GM19238 (cell line): ENCODE measurements at regions not wholly inside any gene's neighbourhood (a gene's known extent, or its start where the extent isn't known, plus 50 kb on each side); places are given as distances from the start of the nearest gene placed in this dataset.
A peak's percentile ranks its signal among the peaks of the same experiment; 100 is the strongest.
"Not testable (repeated sequence)": the region's sequence is repeated elsewhere in the genome, so short reads cannot be mapped to it uniquely, and the experiment has no call there.

ENCODE experiments used
- DNase-seq: peaks from one replicate; pipeline ENCODE4 v3.0.0; 2011; ENCODE audit warnings: low spot score; ENCODE audit not compliant: insufficient read length

DNA sequence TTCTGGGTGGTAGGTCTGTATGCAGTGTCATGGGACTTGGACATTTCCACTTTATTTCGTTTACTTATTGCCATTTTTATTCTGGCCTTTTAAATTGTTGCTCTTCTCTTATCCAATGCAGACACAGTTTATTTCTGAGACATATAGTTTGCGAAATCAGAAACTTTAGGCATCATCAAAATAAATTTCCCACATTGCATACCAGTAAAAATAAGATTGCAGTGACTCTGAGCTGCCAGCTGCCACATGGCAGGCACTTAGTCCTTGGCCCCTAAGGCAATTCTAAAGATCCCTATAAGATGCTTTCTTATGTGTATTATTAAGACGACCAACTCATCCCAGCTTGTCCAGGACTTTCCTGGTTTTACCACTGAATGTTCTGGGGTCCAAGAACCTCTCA lies 81.8 kb upstream of the ANKRD1 start:
- DNase-seq, result no peak

DNA sequence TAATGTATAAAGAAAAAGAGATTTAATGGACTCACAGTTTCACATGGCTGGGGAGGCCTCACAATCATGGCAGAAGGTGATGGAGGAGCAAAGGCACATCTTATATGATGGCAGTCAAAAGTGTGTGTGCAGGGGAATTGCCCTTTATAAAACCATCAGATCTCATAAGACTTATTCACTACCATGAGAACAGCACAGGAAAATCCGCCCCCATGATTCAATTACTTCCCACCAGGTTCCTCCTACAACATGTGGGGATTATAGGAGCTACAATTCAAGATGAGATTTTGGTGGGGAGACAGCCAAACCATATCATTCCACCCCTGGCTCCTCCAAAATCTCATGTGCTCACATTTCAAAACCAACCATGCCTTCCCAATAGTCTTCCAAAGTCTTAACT lies 82.5 kb upstream of the ANKRD1 start:
- not testable (repeated sequence) for DNase-seq

DNA sequence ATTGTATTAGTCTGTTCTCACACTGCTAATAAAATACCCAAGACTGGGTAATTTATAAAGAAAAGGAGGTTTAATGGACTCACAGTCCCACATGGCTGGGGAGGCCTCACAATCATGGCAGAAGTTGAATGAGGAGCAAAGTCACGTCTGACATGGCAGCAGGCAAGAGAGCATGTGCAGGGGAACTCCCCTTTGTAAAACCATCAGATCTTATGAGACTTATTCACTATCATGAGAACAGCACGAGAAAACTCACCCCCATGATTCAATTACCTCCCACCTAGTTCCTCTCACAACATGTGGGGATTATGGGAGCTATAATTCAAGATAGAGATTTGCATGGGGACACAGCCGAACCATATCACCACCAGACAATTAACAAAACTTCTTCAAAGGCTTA lies 84.4 kb upstream of the ANKRD1 start:
- not testable (repeated sequence) for DNase-seq

DNA sequence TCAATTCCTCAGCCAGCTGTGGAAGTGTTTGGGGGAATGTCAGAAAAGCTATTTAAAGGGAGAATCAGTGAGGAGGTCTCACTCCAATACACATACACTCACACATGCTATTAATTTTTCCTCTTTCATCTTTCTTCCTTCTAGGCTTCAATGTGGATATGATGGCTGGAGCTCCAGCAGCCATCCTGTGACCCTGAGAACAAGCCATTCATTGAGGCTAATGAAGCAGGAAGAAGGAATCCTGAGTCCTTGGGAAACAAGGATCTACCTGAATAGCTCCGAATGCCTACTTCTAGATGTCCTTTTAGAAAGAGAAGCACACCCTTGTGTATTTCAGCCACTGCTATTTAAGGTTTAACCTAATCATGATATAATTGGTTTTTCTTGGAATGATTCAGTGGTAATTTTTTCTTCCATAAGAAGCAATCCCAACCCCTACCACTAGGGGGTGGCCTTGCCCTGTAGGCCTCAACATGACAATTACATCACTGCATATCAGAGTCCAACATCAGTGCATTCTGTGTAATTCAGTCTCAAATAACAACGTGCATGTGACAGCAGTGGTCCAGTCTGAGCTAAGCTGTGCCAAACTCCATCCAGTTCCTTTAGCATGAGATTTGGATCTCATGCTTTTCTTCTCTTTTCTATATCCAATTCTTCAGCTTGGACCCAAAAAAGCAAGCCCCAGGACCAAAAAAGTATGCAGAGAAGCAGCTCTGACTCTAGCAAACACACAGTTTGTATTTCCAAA lies 85.3 kb upstream of the ANKRD1 start:
- DNase-seq, result no peak

DNA sequence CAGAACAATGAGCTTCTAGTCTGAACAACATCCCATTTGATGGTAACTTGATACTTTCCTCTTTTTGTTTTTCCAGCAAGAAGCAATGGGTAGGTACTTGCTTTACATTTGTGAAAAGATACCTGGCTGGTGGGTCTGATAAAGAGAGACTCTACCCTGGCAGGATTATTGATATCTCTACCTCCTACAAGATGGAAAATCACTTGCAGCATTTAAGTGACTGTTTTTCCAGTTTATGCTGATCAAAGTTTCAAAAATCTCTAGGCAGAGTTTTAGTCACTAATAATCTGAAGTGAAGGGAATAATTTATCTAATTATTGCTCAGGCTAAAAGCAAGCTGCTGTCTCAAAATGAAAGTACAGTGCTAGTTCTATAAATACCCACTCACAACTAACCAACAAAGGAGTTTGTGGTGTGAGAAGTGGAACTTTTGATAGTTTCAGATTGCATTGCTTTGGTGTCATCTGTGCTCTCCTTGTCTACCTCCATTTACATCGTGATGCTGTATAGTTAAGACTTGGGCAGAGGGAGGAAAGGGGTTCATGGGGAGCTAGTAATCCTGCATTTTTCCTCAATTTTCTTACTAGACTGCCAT lies 86.0 kb upstream of the ANKRD1 start:
- peak; percentile 23 for DNase-seq

DNA sequence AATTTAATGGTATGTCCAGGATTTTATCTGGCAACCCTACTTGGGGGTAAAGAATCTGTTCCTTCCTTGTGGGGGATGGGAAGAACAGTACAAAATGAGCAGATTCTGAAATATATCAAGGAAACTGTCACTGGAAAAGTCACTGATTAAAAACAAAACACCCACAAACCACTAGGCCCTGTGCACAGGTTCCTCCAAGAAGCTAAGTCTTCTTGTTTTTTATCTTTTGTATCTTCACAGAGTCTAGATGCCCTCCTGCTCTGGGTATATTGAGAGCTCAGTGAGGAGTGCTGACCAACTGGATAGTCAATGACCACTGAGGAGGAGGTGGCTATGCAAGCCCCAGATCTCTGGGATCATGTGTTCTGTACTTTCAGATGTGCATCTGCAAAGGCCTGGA lies 86.8 kb upstream of the ANKRD1 start:
- DNase-seq, result no peak

DNA sequence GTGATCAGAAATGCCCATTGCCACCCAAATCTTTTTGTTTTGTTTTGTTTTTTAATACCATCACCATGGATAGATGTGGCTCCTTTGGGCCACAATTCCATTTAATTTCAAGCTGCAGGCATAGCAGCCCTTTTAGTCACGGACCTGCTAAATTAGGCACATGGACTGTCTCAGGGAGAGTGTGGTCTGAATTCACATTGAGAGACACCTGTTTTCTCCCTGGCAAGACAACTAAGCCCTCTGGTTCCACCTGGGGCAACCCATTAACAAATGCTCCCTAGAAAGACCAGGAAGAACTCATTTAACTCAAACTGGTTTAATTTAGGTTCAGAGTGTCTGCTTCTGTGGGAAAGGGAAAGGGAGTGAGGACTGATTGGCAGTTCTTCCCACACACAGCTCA lies 88.2 kb upstream of the ANKRD1 start:
- no peak for DNase-seq

DNA sequence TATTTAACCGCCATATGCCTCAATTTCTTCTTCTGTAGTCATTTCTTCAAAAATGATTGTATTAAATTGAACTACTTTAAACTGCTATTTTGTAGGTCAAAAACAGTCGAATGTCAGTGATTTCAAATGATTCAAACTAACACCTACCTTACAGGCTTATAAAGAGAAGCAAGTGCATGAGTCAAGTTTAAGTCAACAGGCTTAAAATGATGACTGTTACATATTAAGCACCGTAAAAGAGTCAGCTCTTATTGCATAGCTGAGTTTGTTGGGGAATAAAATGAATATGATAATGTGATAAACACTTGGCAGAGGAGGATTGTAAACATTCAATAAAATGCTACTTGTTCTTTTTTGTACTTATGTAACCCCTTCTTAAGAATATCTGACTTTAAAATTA lies 90.1 kb upstream of the ANKRD1 start:
- DNase-seq, result no peak

DNA sequence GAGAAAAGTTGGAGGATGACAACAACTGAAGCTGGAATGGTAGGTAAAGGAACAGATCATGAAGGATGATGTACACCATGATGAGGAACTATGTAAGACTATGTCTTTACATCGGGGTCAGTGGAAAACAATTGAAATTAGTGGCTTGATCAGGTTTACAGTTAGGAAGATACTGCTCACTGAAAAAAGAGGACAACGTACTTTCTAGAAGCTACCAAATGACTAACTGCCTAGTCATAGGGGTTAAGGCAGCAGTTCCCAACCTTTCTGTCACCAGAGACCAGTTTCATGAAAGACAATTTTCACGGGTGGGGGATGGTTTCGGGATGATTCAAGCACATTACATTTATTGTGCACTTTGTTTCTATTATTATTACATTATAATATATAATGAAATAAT lies 91.6 kb upstream of the ANKRD1 start:
- no peak for DNase-seq

DNA sequence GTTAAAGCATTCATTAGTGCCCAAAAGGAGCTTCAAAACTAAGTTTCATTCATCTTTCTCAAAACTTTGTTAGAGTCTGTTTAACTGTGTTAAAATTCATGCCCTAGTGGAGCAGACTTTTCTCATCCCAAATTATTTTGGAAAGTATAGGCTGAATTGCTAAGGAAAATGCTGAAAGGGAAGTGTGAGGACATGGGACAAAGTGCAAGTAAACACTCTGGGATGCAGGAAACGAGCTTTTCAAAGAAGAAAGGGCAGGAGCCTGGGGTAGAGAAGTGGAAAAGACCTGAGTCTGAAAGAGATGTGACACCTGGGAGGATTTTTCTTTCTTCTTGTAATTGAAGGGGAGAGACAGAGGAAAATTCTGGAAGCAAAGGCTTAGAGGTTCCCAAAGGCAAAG lies 93.1 kb upstream of the ANKRD1 start:
- DNase-seq, result no peak

DNA sequence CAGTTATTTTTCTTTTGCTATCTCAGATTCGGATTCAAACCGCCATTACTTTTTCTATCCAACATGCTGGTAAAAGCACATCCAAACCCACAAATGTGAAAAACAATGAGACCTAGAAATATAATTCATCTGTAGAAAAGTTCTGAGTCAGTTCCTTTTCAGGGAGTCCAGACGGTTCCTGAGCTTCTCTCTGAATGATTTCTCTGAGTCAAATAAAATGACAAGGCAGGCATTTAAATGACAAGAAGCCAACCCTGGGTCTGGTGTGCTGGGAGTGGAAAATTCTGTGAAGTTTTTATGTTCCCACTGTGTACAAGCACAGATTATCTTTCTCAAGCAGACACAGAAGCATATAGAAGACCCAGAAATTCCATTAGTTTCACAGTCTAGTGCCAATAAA lies 96.3 kb upstream of the ANKRD1 start:
- no peak for DNase-seq

DNA sequence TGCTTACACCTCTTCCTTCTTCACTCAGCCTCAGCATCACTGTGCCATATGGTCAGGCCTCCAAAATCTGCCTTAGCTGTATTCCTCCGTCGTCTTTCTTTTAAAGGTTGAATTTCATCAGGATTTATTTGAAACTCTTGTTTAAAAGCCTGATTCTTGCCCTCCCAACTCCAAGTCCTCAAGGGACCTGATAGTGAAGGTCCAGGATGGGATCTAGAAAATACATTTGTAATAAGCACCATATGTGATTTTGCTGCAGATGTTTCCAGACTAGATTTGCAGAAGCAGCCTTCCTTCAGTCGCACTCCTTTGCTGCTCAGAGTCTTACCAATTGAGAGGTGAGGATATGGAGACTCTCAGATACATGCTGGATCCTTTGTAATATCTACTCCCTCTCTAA lies 101.0 kb upstream of the ANKRD1 start:
- no peak for DNase-seq

DNA sequence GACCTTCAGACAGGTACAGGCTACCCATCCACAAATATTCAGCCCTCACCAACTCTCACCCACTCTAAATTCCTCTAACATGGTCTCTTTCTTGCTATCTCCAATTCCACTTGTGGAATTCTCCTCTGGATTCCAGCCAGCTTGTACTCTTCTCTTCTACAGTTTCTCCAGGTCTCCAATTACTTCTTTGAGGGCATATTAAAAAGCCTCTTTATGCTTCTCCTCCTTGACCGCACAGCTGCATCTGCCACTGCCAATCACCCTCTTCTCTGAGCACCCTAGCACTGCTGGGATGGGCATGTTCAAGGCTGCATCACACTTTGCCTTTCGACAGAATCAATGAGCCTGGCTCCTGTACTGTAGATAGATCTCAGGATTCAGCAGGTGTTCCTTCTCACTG lies 101.5 kb upstream of the ANKRD1 start:
- no peak for DNase-seq

DNA sequence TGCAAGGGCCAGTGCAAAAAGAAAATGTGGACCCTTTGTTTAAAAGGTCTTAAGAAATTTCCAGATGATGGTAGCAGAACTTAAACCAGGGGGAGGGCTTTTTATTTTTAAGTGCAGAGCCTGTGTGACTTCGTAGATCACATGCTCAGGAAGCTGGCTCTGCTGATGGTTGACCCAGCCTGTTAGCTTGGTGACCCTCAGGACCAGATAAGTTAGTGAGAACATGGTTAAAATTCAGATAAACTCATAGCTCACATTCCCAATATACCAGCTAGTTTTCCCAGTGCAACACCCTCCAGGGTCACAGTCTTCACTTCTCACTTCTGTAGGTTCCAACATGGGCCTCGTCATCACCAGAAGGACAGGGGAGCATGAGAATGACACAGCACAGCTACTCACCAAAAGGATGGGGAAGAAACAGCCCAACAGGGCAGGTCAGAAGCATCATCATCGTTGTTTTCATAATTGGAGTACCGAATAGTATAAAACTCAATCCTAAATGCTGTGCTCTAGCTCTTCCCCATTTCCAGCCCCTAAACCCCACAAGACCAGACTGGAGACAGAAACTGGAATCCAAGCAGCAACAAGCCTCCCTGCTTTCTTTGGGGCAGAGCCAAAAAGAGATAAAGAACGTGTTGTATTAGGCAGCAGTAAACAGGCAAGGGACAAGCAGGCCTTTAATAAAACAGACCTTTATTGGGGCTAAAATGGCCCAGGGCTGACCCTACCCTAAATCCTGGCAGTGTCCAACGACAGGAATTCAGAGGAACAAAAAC lies 102.2 kb upstream of the ANKRD1 start:
- DNase-seq, result no peak

DNA sequence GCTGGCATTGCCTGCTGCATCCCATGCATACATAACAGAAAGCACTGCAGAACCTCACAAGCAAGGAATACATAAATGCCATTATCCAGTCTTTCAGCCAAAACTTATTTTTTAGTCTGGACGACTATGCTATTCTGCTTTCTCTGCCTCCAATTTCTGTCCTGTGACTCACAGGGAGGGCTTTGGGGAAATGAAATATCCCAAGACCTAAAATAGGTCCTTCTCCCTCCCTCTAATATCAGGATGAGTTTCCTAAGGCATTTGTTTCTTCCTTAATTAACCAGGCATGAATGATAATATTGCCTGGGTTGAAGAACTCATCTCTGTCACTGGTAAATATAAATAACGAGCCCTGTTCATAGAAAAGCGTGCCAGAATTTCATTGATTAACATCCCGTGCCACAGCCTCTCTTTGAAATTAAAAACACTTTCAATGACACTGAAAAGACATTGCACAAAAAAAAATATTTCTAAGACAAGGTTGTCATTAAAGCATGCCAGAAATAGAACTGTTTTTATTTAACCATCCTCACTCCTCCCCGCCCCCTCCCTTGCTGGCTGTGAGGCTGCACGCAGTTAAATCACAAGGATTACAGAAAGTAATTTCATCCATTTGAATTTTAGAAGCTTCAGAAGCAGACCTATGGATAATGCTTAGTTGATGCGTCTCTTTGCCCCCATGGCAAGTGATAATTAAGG lies 103.0 kb upstream of the ANKRD1 start:
- no peak for DNase-seq

DNA sequence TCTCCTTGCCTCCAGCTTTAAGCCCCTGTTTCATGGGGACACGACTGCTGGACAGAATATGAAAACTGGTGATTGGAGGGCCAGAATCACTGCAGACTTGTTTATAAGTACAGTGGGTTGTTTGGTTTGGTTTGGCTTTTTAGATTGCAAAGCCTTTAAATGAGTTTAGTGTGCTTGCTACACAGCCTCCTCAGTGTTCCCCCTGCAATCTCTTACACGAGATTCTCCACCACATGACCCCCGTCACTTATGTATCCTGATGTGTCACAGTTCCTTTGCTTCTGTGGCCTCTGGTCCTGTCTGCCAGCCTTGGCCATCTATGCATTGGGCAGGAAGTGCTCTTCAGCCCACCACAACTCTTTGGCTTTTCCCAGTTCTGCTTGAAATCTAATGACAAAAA lies 103.7 kb upstream of the ANKRD1 start:
- no peak for DNase-seq

DNA sequence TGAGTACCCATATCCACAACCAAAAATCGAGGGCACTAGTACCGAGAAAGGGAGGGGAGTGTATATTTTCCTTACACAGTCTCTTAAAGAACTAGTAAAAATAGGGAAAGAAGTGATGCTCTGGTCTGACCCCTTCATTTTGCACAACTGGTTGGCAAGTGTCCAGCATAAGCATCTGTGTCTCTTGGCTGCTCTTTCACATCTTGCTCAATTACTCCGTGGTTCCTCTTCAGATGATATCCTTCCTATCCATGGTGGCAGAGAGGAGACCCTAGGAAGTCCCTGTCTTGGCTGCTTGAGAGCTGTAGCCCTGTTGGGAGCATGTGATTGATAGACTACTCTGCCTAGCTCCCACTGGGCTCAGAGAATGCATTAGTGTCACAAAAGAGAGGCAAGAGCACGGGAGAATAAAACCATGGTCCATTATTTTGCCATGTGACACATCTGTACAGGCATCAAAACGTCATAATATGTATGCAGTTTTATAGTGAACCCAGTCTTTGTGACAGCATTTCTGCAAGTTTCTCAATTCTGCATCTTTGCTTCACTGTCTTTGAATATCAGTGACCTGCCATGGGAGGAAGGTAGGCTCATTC lies 111.8 kb upstream of the ANKRD1 start:
- DNase-seq, result no peak

DNA sequence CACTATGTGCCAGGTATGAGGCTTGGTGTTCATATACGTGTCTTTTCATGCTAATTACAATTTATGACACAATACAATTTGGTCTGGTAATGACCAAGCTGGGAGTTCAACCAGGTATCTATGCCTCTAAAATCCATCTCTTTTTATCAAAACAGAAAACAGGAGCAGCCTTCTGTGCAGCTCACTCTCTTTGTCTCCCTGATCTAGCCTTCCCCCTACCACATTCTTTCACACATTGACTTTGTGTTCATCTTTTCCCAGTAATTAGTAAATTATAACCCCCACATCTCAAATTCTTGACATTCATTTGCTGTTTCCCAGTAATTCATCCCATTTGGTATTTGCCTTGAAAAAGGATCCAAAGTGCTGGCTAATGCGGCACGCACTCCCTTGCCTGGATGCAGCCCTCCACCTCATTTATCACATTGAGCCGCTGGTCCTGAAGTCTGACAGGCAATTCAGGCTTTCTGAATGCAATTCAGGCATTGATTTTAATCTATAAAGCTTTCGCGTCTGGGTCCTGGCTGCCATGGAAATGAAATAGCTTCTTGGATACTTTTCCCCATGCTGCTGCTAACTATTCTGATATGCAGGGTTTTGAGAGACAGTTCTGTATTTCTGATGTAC lies 112.5 kb upstream of the ANKRD1 start:
- no peak for DNase-seq

DNA sequence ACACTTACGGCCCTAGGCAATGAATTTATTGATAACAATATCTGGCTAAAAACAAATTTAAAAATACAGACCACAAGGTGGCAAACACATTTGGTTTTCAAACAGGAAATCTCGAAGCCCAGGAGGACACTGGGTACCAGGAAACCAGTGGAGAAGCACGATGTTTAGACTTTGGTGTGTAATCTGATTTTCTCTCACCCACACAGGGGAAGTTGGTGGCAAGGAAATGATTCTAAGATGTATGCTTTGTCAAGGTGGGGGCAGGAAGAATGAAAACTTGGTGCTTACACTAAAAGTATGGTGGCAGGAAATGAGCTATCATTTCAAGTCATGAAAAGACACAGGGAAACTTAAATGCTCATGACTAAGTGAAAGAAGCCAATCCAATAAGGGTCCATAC lies 113.2 kb upstream of the ANKRD1 start:
- no peak for DNase-seq

DNA sequence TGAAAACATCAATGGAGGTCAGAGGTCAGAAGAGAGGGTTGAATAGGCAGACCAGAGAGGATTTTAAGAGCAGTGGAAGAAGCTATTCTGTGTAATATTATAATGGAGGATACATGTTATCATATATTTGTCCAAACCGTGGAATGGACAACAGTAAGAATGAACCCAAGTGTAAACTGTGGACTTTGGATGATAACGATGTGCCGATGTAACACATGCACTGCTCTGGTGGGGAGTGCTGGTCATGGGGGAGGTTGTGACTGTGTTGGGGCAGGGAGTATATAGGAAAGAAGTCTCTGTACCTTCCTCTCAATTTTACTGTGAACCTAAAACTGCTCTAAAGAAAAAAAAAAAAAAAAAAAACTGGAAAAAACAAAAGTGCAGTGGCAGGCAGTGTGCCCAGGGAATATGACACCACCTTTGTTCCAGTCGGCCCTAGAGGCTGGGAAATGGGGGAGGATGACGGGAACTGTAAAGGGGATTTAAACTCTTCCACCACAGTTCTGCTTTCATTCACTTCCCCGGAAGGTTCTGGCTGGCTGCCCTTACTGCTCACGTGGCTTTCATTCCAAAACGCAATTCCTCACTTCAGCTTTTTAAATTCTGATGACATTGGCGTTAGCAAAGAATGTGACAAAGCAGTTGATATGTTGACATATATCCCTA lies 113.7 kb upstream of the ANKRD1 start:
- no peak for DNase-seq
